Neural progenitor cell (in vitro differentiated cells): ENCODE measurements at regions not wholly inside any gene's neighbourhood (a gene's known extent, or its start where the extent isn't known, plus 50 kb on each side); places are given as distances from the start of the nearest gene placed in this dataset.

Source experiments
- CTCF ChIP-seq: fragments of 200-600 bp; sonication (generic); IDR thresholded peaks from 2 replicates; pipeline ENCODE4 v1.5.1; 2017; ENCODE audit warnings: antibody characterized with exemption, mild to moderate bottlenecking
- EZH2 ChIP-seq: fragments of 200-600 bp; sonication (generic); IDR thresholded peaks from 2 replicates; pipeline ENCODE4 v1.6.1; 2017; ENCODE audit warnings: antibody characterized with exemption, mild to moderate bottlenecking, moderate library complexity
- EZH2phosphoT487 ChIP-seq: fragments of 200-600 bp; sonication (generic); IDR thresholded peaks from 2 replicates; pipeline ENCODE4 v1.6.1; 2017; ENCODE audit warnings: antibody characterized with exemption

- TF ChIP-seq CTCF (no peak), EZH2 (no peak), EZH2phosphoT487 (no peak)
Observed at GRCh38 chr1:169048043-169048442, 58.4 kb upstream of the ATP1B1 start.
